ENCODE measurements at regions not wholly inside any gene's neighbourhood (a gene's known extent, or its start where the extent isn't known, plus 50 kb on each side); places are given as distances from the start of the nearest gene placed in this dataset.

DNA sequence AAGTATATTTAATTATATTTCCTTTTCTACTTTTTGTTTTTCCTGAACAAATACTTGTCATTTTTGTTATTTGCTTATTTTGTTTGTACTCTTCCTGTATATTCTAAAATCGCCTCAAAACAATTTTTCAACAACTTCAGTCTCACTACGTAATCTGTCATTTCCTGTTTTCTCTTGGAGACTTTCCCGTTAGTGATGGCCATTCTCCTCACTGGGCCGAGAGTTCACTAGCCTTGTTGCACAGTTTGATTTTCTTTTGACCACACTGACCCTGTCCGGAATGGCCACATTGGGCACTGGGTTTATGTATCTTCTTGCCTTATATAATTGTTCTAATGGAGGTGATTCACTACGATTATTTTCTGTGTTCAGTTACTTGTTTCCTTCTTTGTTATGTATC, 726.1 kb downstream of the FAM181B start:
- no peaks in the 10 kb centered on the region for H3K27me3 ChIP-seq
- no peak for TF ChIP-seq POLR2A (IDR thresholded peaks at IDR 0.05)
- TF ChIP-seq, protein P1, sequence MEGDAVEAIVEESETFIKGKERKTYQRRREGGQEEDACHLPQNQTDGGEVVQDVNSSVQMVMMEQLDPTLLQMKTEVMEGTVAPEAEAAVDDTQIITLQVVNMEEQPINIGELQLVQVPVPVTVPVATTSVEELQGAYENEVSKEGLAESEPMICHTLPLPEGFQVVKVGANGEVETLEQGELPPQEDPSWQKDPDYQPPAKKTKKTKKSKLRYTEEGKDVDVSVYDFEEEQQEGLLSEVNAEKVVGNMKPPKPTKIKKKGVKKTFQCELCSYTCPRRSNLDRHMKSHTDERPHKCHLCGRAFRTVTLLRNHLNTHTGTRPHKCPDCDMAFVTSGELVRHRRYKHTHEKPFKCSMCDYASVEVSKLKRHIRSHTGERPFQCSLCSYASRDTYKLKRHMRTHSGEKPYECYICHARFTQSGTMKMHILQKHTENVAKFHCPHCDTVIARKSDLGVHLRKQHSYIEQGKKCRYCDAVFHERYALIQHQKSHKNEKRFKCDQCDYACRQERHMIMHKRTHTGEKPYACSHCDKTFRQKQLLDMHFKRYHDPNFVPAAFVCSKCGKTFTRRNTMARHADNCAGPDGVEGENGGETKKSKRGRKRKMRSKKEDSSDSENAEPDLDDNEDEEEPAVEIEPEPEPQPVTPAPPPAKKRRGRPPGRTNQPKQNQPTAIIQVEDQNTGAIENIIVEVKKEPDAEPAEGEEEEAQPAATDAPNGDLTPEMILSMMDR (IDR thresholded peaks at IDR 0.05), result no peak
- 64 to 71% (median 65%) methylated on average over 6 of the region's 6 CpGs for WGBS, 4 donors

GRCh38 chr11:82004537-82005213, 729.0 kb downstream of the FAM181B start:
- TF ChIP-seq, protein P1 (IDR thresholded peaks at IDR 0.05), result no peak
- TF ChIP-seq POLR2A (IDR thresholded peaks at IDR 0.05), result no peak
- H3K27ac ChIP-seq, result no peak overlapping the region
- no peaks in the 10 kb centered on the region for H3K27me3 ChIP-seq
- no peaks in the 10 kb centered on the region for H3K9me3 ChIP-seq (replicated peaks in 1 of 3)
- no peak for DNase-seq
- 77 to 85% (median 82%) methylated on average over 4 of the region's 4 CpGs for WGBS, 4 donors
- no peaks in the 10 kb centered on the region for H3K4me1 ChIP-seq (replicated peaks in 1 of 2)
- H3K4me3 ChIP-seq, result no peak overlapping the region
- intact Hi-C loops (cut with DNase I), result no loop called here
- no peaks in the 10 kb centered on the region for H3K36me3 ChIP-seq (replicated peaks in 1 of 2)

More for the DNA sequence above, 726.1 kb downstream of the FAM181B start:
- Histone ChIP-seq H3K36me3 (replicated peaks in 1 of 2) (no peaks in the 10 kb centered on the region), H3K27ac (no peak overlapping the region), H3K4me1 (replicated peaks in 1 of 2) (no peaks in the 10 kb centered on the region), H3K9me3 (replicated peaks in 1 of 3) (no peaks in the 10 kb centered on the region), H3K4me3 (no peak overlapping the region)
- DNase-seq, result no peak
- intact Hi-C loops (cut with DNase I), result no loop called here

DNA sequence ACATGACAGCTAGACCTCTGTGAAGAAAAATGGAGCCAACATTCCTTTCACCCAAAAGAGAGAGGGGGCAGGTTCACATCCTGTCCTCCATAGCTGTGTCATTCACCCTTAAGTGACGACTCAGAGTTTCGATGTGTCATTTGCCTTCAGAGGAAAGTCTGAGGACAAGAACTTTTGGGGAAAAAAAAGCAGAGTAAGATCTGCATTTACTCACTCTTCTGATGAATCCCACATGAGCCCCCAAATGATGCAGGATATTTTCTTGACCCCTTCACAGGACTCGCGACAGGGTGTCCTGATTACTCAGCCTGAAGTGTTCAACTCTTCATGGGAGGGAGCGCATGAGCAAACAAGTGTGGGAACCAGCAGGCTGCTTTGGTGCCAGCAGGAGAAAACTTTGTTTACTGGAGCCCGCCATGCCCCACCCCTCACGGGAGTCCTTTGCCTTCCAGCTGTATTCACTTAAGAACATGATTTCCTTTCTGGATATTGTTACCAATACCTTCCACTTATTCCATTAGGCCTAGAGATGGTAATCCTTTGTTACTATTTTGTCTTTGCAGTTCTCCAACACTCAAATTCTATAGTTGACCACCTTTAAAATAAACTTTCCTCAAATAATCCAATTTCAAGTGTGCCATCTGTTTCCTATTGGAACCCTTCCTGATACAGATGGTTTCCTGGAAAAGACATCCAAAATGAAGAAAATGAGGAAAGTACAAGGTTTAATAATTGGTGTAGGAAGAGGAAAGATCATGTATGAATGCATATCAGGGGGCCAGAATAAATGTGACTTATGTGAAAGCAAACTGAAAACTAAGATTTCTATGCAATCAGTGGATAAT, 729.8 kb downstream of the FAM181B start:
- no peak for DNase-seq
- Histone ChIP-seq H3K4me3 (no peak overlapping the region), H3K9me3 (replicated peaks in 1 of 3) (no peaks in the 10 kb centered on the region), H3K36me3 (replicated peaks in 1 of 2) (no peaks in the 10 kb centered on the region), H3K27me3 (no peaks in the 10 kb centered on the region), H3K4me1 (replicated peaks in 1 of 2) (no peaks in the 10 kb centered on the region), H3K27ac (no peak overlapping the region)
- TF ChIP-seq POLR2A (IDR thresholded peaks at IDR 0.05), result no peak
- TF ChIP-seq, protein P1 (IDR thresholded peaks at IDR 0.05), result no peak
- 67 to 81% (median 78%) methylated on average over 7 of the region's 7 CpGs for WGBS, 4 donors
- intact Hi-C loops (cut with DNase I), result no loop called here

GRCh38 chr11:82003024-82003423, 730.6 kb downstream of the FAM181B start:
- no peak overlapping the region for H3K27ac ChIP-seq
- DNase-seq, result no peak
- no peaks in the 10 kb centered on the region for H3K27me3 ChIP-seq
- 83 to 90% (median 86%) methylated on average over 6 to 8 of the region's 8 CpGs for WGBS, 4 donors
- intact Hi-C loops (cut with DNase I), result no loop called here
- TF ChIP-seq POLR2A (IDR thresholded peaks at IDR 0.05), result no peak
- TF ChIP-seq, protein P1 (IDR thresholded peaks at IDR 0.05), result no peak
- H3K36me3 ChIP-seq (replicated peaks in 1 of 2), result no peaks in the 10 kb centered on the region
- H3K4me1 ChIP-seq (replicated peaks in 1 of 2), result no peaks in the 10 kb centered on the region
- H3K4me3 ChIP-seq, result no peak overlapping the region
- H3K9me3 ChIP-seq (replicated peaks in 1 of 3), result no peaks in the 10 kb centered on the region

Measured in adrenal gland (tissue), 9 donors.